SK-N-SH treated with all-trans-retinoic acid at 6 μM for 48 hours (cell line): ENCODE measurements at regions not wholly inside any gene's neighbourhood (a gene's known extent, or its start where the extent isn't known, plus 50 kb on each side); places are given as distances from the start of the nearest gene placed in this dataset.

Experiments
- ATAC-seq: fragments of 200-7000 bp; cut with Tn5 transposase; 3 replicates; pipeline ENCODE4 v1.9.1; 2020; ENCODE audit warnings: mild to moderate bottlenecking, moderate library complexity
- ARNTL ChIP-seq: fragments of 450-650 bp; formaldehyde crosslinking; IDR thresholded peaks from 2 replicates; pipeline ENCODE4 v1.5.0; 2020; ENCODE audit warnings: low read depth, mild to moderate bottlenecking, moderate library complexity, borderline replicate concordance
- BACH2 ChIP-seq: fragments of 250-450 bp; sonication (Bioruptor Pico); IDR thresholded peaks from 2 replicates; pipeline ENCODE4 v1.9.0; 2021; ENCODE audit warnings: mild to moderate bottlenecking, borderline replicate concordance
- CREB5 ChIP-seq: fragments of 250-450 bp; sonication (Bioruptor Pico); IDR thresholded peaks from 2 replicates; pipeline ENCODE4 v1.5.1; 2020; ENCODE audit warnings: low read depth, mild to moderate bottlenecking, moderate library complexity
- CSDC2 ChIP-seq: fragments of 250-450 bp; sonication (Bioruptor Pico); IDR thresholded peaks from 2 replicates; pipeline ENCODE4 v1.5.0; 2020; ENCODE audit warnings: mild to moderate bottlenecking, moderate library complexity
- CSRNP3 ChIP-seq: fragments of 250-450 bp; sonication (Bioruptor Pico); IDR thresholded peaks from 2 replicates; pipeline ENCODE4 v1.5.1; 2021; ENCODE audit warnings: mild to moderate bottlenecking, moderate library complexity
- ESRRG ChIP-seq: fragments of 250-450 bp; sonication (Bioruptor Pico); IDR thresholded peaks from 2 replicates; pipeline ENCODE4 v1.6.1; 2021; ENCODE audit warnings: mild to moderate bottlenecking
- GLIS3 ChIP-seq: fragments of 250-450 bp; sonication (Bioruptor Pico); IDR thresholded peaks from 2 replicates; pipeline ENCODE4 v1.5.0; 2020; ENCODE audit warnings: mild to moderate bottlenecking, moderate library complexity
- ISL1 ChIP-seq: fragments of 250-450 bp; sonication (Bioruptor Pico); IDR thresholded peaks from 2 replicates; pipeline ENCODE4 v2.1.2; 2022; ENCODE audit warnings: mild to moderate bottlenecking, moderate library complexity
- PATZ1 ChIP-seq: fragments of 250-450 bp; sonication (Bioruptor Pico); IDR thresholded peaks from 2 replicates; pipeline ENCODE4 v1.8.0; 2020; ENCODE audit warnings: mild to moderate bottlenecking, moderate library complexity, borderline replicate concordance
- POU6F1 ChIP-seq: fragments of 250-450 bp; sonication (Bioruptor Pico); IDR thresholded peaks from 2 replicates; pipeline ENCODE4 v1.8.0; 2021; ENCODE audit warnings: low read depth, mild to moderate bottlenecking, moderate library complexity, borderline replicate concordance
- RARB ChIP-seq: fragments of 250-450 bp; sonication (Bioruptor Pico); IDR thresholded peaks from 2 replicates; pipeline ENCODE4 v1.8.0; 2021; ENCODE audit warnings: mild to moderate bottlenecking, moderate library complexity
- SNAI2 ChIP-seq: fragments of 250-450 bp; sonication (Bioruptor Pico); IDR thresholded peaks from 2 replicates; pipeline ENCODE4 v1.5.0; 2020; ENCODE audit warnings: mild to moderate bottlenecking, moderate library complexity
- TCF4 ChIP-seq: fragments of 250-450 bp; sonication (Bioruptor Pico); IDR thresholded peaks from 2 replicates; pipeline ENCODE4 v1.8.0; 2021; ENCODE audit warnings: mild to moderate bottlenecking, moderate library complexity, borderline replicate concordance
- TOX ChIP-seq: fragments of 250-450 bp; sonication (Bioruptor Pico); IDR thresholded peaks from 2 replicates; pipeline ENCODE4 v1.8.0; 2021; ENCODE audit warnings: mild to moderate bottlenecking, moderate library complexity, borderline replicate concordance
- TSHZ2 ChIP-seq: fragments of 250-450 bp; sonication (Bioruptor Pico); IDR thresholded peaks from 2 replicates; pipeline ENCODE4 v1.5.0; 2020; ENCODE audit warnings: mild to moderate bottlenecking, moderate library complexity
- ZC3H10 ChIP-seq: fragments of 250-450 bp; sonication (Bioruptor Pico); IDR thresholded peaks from 2 replicates; pipeline ENCODE4 v1.5.1; 2021; ENCODE audit warnings: mild to moderate bottlenecking, moderate library complexity
- ZFP3 ChIP-seq: fragments of 250-450 bp; sonication (Bioruptor Pico); IDR thresholded peaks from 2 replicates; pipeline ENCODE4 v1.5.0; 2020; ENCODE audit warnings: mild to moderate bottlenecking, moderate library complexity
- ZFP30 ChIP-seq: fragments of 450-650 bp; formaldehyde crosslinking; IDR thresholded peaks from 2 replicates; pipeline ENCODE4 v1.5.0; 2022; ENCODE audit warnings: mild to moderate bottlenecking, moderate library complexity
- ZNF565 ChIP-seq: fragments of 450-650 bp; formaldehyde crosslinking; conservative IDR thresholded peaks from 2 replicates; pipeline ENCODE4 v1.5.0; 2020; ENCODE audit warnings: low read depth, mild to moderate bottlenecking, moderate library complexity
- ZNF70 ChIP-seq: fragments of 450-650 bp; formaldehyde crosslinking; IDR thresholded peaks from 2 replicates; pipeline ENCODE4 v1.5.0; 2020; ENCODE audit warnings: mild to moderate bottlenecking, moderate library complexity
- ZNF8 ChIP-seq: fragments of 450-650 bp; formaldehyde crosslinking; IDR thresholded peaks from 2 replicates; pipeline ENCODE4 v1.5.0; 2020; ENCODE audit warnings: mild to moderate bottlenecking, moderate library complexity

GRCh38 chr5:37936091-37936490, 96.2 kb upstream of the GDNF start:
- TF ChIP-seq TCF4 (no peak), ZNF8 (no peak), ESRRG (CRISPR knock-in tag) (no peak), GLIS3 (CRISPR knock-in tag) (no peak), PATZ1 (CRISPR knock-in tag) (no peak), CSDC2 (no peak), ZFP3 (CRISPR knock-in tag) (no peak), ZNF70 (no peak), ZC3H10 (CRISPR knock-in tag) (no peak), ZNF565 (CRISPR knock-in tag) (no peak), TSHZ2 (CRISPR knock-in tag) (no peak), ZFP30 (CRISPR knock-in tag) (no peak), POU6F1 (CRISPR knock-in tag) (no peak), TOX (CRISPR knock-in tag) (no peak), ISL1 (CRISPR knock-in tag) (no peak), BACH2 (CRISPR knock-in tag) (no peak), CREB5 (CRISPR knock-in tag) (no peak)

GRCh38 chr5:37933576-37933975, 93.7 kb upstream of the GDNF start:
- no peak for ATAC-seq
- TF ChIP-seq CSDC2 = no peak
- TF ChIP-seq, all 23 proteins: peak for 0

More at GRCh38 chr5:37936091-37936490, 96.2 kb upstream of the GDNF start:
- ATAC-seq = no peak

- ATAC-seq = no peak
These were observed 92.6 kb upstream of the GDNF start for GRCh38 chr5:37932450-37932849.

More at GRCh38 chr5:37932450-37932849, 92.6 kb upstream of the GDNF start:
- TF ChIP-seq ZNF565 (CRISPR knock-in tag) = no peak
- TF ChIP-seq PATZ1 (CRISPR knock-in tag) = no peak
- no peak for TF ChIP-seq SNAI2 (CRISPR knock-in tag)
- no peak for TF ChIP-seq RARB (CRISPR knock-in tag)
- no peak for TF ChIP-seq ARNTL
- no peak for TF ChIP-seq GLIS3 (CRISPR knock-in tag)
- no peak for TF ChIP-seq ZFP30 (CRISPR knock-in tag)
- no peak for TF ChIP-seq CSDC2
- no peak for TF ChIP-seq ZNF8
- no peak for TF ChIP-seq TOX (CRISPR knock-in tag)
- TF ChIP-seq TCF4 = no peak
- TF ChIP-seq CSRNP3 (CRISPR knock-in tag) = no peak
- TF ChIP-seq ZNF70 = no peak
- no peak for TF ChIP-seq ESRRG (CRISPR knock-in tag)
